ENCODE measurements at regions not wholly inside any gene's neighbourhood (a gene's known extent, or its start where the extent isn't known, plus 50 kb on each side); places are given as distances from the start of the nearest gene placed in this dataset.

DNA sequence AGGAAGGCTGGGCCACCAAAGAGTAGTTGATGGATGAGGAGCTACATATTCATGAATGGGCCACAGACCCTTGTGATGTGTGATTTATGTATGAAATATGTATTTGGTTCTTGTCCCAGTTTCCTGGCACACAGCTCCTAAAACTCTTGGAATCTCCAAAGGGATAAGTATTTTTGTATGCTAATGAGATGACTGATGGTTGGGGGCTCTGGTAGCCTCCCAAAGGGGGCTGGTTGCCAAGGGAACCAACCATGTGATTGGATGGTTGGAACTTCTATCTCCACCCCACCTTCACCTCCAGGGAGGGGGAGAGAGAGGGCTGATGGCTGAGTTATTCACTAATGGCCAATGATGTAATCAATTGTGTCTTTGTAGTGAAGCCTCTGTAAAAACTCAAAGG is 77.1 kb downstream of the ZNF281 start:
- Histone ChIP-seq H3K4me1 (no peaks in the 10 kb centered on the region), H3K36me3 (no peaks in the 10 kb centered on the region), H3K27me3 (no peaks in the 10 kb centered on the region), H3K27ac (no peak overlapping the region), H3K9me3 (no peaks in the 10 kb centered on the region), H3K4me3 (no peak overlapping the region)
- DNase-seq, result no peak
- TF ChIP-seq, protein P1, sequence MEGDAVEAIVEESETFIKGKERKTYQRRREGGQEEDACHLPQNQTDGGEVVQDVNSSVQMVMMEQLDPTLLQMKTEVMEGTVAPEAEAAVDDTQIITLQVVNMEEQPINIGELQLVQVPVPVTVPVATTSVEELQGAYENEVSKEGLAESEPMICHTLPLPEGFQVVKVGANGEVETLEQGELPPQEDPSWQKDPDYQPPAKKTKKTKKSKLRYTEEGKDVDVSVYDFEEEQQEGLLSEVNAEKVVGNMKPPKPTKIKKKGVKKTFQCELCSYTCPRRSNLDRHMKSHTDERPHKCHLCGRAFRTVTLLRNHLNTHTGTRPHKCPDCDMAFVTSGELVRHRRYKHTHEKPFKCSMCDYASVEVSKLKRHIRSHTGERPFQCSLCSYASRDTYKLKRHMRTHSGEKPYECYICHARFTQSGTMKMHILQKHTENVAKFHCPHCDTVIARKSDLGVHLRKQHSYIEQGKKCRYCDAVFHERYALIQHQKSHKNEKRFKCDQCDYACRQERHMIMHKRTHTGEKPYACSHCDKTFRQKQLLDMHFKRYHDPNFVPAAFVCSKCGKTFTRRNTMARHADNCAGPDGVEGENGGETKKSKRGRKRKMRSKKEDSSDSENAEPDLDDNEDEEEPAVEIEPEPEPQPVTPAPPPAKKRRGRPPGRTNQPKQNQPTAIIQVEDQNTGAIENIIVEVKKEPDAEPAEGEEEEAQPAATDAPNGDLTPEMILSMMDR (IDR thresholded peaks at IDR 0.05), result no peak
- TF ChIP-seq POLR2A (IDR thresholded peaks at IDR 0.05), result no peak

DNA sequence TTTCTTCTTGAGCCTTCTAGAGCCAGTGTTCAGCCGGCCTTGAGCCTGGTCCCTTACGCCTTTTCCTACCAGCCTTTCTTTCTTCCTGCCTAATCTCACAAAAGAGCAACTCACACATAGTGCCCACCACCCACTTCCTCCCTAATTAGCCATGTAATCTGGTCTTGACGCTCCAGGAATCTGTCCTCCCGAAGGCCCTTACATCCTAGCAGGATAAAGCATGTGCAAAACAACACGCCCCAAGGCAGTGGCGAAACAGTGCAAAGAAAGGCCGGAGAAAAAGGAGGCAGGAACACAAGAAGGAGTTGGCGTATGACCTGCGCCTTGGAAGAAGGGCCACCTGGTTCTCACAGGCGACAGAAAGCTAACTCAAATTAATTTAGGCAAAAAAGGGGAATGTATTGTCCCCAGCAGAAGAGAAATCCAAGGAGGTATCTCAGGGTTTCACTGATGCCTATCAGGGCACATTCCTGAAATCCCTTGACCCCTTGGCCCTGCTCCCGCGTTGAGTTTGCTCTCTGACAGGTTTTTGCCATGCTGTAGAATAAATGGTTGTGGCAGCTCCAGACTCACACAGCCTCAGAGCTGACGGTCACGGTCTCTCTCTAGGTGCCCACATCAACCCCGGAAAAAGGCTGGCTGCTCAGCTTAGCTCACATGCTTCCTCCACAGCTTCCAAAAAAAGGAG is 79.0 kb downstream of the ZNF281 start:
- no peaks in the 10 kb centered on the region for H3K4me1 ChIP-seq
- no peak for DNase-seq
- no peaks in the 10 kb centered on the region for H3K9me3 ChIP-seq
- H3K27me3 ChIP-seq, result no peaks in the 10 kb centered on the region
- TF ChIP-seq POLR2A (IDR thresholded peaks at IDR 0.05), result no peak
- TF ChIP-seq, protein P1 (IDR thresholded peaks at IDR 0.05), result no peak
- H3K36me3 ChIP-seq, result no peaks in the 10 kb centered on the region
- no peak overlapping the region for H3K4me3 ChIP-seq
- no peak overlapping the region for H3K27ac ChIP-seq

GRCh38 chr1:200329208-200329882 is 80.5 kb downstream of the ZNF281 start:
- Histone ChIP-seq H3K27me3 (no peaks in the 10 kb centered on the region), H3K27ac (no peak overlapping the region), H3K36me3 (no peaks in the 10 kb centered on the region), H3K9me3 (no peaks in the 10 kb centered on the region), H3K4me3 (no peak overlapping the region), H3K4me1 (no peaks in the 10 kb centered on the region)
- no peak for TF ChIP-seq POLR2A (IDR thresholded peaks at IDR 0.05)
- TF ChIP-seq, protein P1 (IDR thresholded peaks at IDR 0.05), result no peak
- DNase-seq, result no peak

GRCh38 chr1:200328379-200328778 is 81.5 kb downstream of the ZNF281 start:
- TF ChIP-seq, protein P1 (IDR thresholded peaks at IDR 0.05), result no peak
- TF ChIP-seq POLR2A (IDR thresholded peaks at IDR 0.05), result no peak
- H3K4me3 ChIP-seq, result no peak overlapping the region
- DNase-seq, result no peak
- no peaks in the 10 kb centered on the region for H3K9me3 ChIP-seq
- no peaks in the 10 kb centered on the region for H3K4me1 ChIP-seq
- H3K27me3 ChIP-seq, result no peaks in the 10 kb centered on the region
- no peaks in the 10 kb centered on the region for H3K36me3 ChIP-seq
- H3K27ac ChIP-seq, result no peak overlapping the region

DNA sequence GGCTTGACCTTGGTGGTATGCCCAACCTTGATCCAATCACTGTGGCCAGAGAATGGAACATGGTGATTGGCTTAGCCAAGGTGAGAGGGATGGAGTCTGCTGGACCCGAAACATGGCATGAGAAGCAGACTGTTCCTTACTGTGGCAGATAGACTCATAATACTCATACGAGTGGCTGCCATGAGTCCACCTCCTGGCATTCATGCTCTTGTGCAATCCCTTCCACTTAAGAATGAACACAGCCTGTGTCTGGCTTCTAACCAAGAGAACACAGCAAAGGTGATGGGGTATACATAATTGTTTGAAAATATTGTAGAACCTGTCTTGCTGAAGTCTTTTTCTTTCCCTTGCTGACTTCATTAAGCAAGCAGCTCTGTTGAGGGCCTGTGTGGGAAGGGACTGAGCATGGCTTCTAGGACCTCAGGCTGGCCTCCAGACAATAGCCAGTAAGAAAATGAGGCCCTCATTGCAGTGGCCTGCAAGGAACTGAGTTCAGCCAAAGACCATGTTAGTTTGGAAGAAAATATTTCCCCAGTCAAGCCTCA is 85.9 kb downstream of the ZNF281 start:
- no peaks in the 10 kb centered on the region for H3K36me3 ChIP-seq
- H3K27ac ChIP-seq, result no peak overlapping the region
- no peaks in the 10 kb centered on the region for H3K9me3 ChIP-seq
- TF ChIP-seq, protein P1 (IDR thresholded peaks at IDR 0.05), result no peak
- no peak for TF ChIP-seq POLR2A (IDR thresholded peaks at IDR 0.05)
- DNase-seq, result no peak
- H3K4me1 ChIP-seq, result no peaks in the 10 kb centered on the region
- no peak overlapping the region for H3K4me3 ChIP-seq
- no peaks in the 10 kb centered on the region for H3K27me3 ChIP-seq

Data from Peyer's patch (tissue), 4 donors.